ENCODE measurements at regions not wholly inside any gene's neighbourhood (a gene's known extent, or its start where the extent isn't known, plus 50 kb on each side); places are given as distances from the start of the nearest gene placed in this dataset.

GRCh38 chr6:17206566-17207072 is 74.5 kb upstream of the RBM24 start:
- TF ChIP-seq CTCF (optimal IDR thresholded peaks at IDR 0.05 in 1 of 3, IDR thresholded peaks at IDR 0.05 in 1 of 3, conservative IDR thresholded peaks at IDR 0.05 in 1 of 3; ENCODE audit: extremely low read depth in 1 of 3, insufficient read depth in 2 of 3, low read length in 3 of 3) (no peak), EZH2 (IDR thresholded peaks at IDR 0.05; ENCODE audit: low read length) (no peak)
